Calu3 (cell line): ENCODE measurements at regions not wholly inside any gene's neighbourhood (a gene's known extent, or its start where the extent isn't known, plus 50 kb on each side); places are given as distances from the start of the nearest gene placed in this dataset.

ENCODE experiments used
- BruUV-seq: library from RNA; stranded (reverse); fragments of 400-500 nt; replicated peaks from 2 replicates; lab custom pipeline; 2021; lab: Mats Ljungman, UMichigan
- CTCF ChIA-PET: fragments of 300-600 bp; sonication (Branson Sonifier 250); formaldehyde crosslinking; loops from one replicate; lab custom pipeline; 2022; ENCODE audit warnings: antibody characterized with exemption; lab: Charles Lee
- DNase-seq: peaks from one replicate; pipeline ENCODE4 v3.0.0; 2022
- H3K27ac Mint-ChIP-seq: one replicate; pipeline ENCODE4 v1.8.0; 2022; ENCODE audit warnings: mixed read lengths; ENCODE audit not compliant: unreplicated experiment
- H3K27me3 Mint-ChIP-seq: one replicate; pipeline ENCODE4 v1.8.0; 2022; ENCODE audit warnings: mixed read lengths; ENCODE audit not compliant: unreplicated experiment
- H3K36me3 Mint-ChIP-seq: one replicate; pipeline ENCODE4 v1.8.0; 2022; ENCODE audit warnings: mild to moderate bottlenecking, moderate library complexity, mixed read lengths; ENCODE audit not compliant: insufficient read depth, unreplicated experiment
- H3K4me1 Mint-ChIP-seq: one replicate; pipeline ENCODE4 v1.8.0; 2022; ENCODE audit warnings: mild to moderate bottlenecking, low read depth, mixed read lengths; ENCODE audit not compliant: unreplicated experiment
- H3K4me3 Mint-ChIP-seq: one replicate; pipeline ENCODE4 v1.8.0; 2022; ENCODE audit warnings: mild to moderate bottlenecking, low read depth, moderate library complexity, mixed read lengths; ENCODE audit not compliant: unreplicated experiment
- H3K9me3 Mint-ChIP-seq: one replicate; pipeline ENCODE4 v1.8.0; 2022; ENCODE audit warnings: low read depth, mixed read lengths; ENCODE audit not compliant: unreplicated experiment
- CTCF ChIP-seq: fragments of 200-600 bp; IDR thresholded peaks from one replicate; pipeline ENCODE4 v1.8.0; 2022; ENCODE audit warnings: antibody characterized with exemption; ENCODE audit not compliant: unreplicated experiment
- intact Hi-C: fragments of 100-400 bp; cut with micrococcal nuclease; formaldehyde crosslinking; loops from one replicate; pipeline ENCODE4 v1.10.0; 2022; ENCODE audit not compliant: unreplicated experiment

- no peaks in the 10 kb centered on the region for H3K36me3 Mint-ChIP-seq
- H3K27me3 Mint-ChIP-seq: no peaks in the 10 kb centered on the region
- no peaks in the 10 kb centered on the region for H3K4me1 Mint-ChIP-seq
- no TSS peak for BruUV-seq
- H3K9me3 Mint-ChIP-seq: peaks cover 2% of the 10 kb centered on the region
- no peak for TF ChIP-seq CTCF
- no peak overlapping the region for H3K4me3 Mint-ChIP-seq
- DNase-seq: no peak
- intact Hi-C loops: no loop called here
- CTCF ChIA-PET: no interaction called here
- no peak overlapping the region for H3K27ac Mint-ChIP-seq
Measured at GRCh38 chr9:1222511-1222910, 172.4 kb downstream of the DMRT2 start.

DNA sequence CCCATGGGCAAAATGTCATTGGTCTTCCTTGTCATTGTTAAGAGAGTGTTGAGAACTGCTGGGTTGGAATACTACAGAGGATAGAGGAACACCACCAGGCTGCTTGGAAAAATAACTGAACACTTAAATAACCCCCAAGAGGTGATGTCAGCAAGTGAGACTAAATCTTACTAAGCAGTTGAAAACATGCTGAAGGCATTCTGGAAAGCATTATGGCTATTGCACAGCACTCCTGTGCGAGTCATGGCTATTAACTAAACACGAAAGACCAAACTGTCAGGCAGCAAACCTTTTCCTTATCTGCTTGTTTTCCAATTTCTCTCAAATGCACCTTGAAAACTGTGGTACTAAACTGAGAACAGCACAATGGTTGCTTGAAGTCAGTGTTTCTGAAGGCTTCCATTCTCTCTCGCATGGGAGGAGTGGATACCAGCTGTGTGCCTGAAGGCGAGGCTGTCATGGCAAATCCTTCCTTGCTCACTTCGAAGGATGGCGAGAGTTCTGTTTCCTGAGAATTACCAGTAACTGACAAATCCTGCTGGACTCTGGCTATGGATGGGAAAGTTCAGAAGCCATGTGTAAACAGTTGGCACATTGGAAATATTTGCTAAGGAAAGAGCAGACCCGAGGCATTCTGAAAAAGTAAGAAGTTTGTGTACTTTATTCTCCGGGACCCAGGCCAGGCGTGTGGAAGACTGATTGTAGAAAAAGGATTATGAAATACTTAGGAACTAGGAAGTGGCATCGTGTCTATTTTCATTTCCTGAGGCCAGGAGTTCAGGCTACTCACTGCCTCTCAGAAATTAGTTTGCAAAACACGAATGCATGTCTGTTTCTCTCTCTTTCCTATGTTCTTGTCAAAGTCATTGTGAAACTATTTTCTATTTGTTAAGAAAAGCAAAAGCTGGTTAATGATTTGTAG, 182.1 kb downstream of the DMRT2 start:
- peaks cover 5% of the 10 kb centered on the region for H3K9me3 Mint-ChIP-seq
- intact Hi-C loops: no loop called here
- H3K4me1 Mint-ChIP-seq: no peaks in the 10 kb centered on the region
- no peak for DNase-seq
- no peak overlapping the region for H3K27ac Mint-ChIP-seq
- no peaks in the 10 kb centered on the region for H3K27me3 Mint-ChIP-seq
- no peaks in the 10 kb centered on the region for H3K36me3 Mint-ChIP-seq
- TF ChIP-seq CTCF: no peak
- CTCF ChIA-PET: no interaction called here
- no peak overlapping the region for H3K4me3 Mint-ChIP-seq
- no TSS peak for BruUV-seq

- CTCF ChIA-PET: no interaction called here
- no peak for TF ChIP-seq CTCF
- Mint-ChIP-seq H3K9me3 (peaks cover 5% of the 10 kb centered on the region), H3K27ac (no peak overlapping the region), H3K27me3 (no peaks in the 10 kb centered on the region), H3K4me1 (no peaks in the 10 kb centered on the region), H3K4me3 (no peak overlapping the region), H3K36me3 (no peaks in the 10 kb centered on the region)
- no peak for DNase-seq
- no TSS peak for BruUV-seq
- intact Hi-C loops: no loop called here
Measured at GRCh38 chr9:1233568-1233967, 183.4 kb downstream of the DMRT2 start.

GRCh38 chr9:1235650-1236049, 185.5 kb downstream of the DMRT2 start:
- no peaks in the 10 kb centered on the region for H3K36me3 Mint-ChIP-seq
- H3K4me3 Mint-ChIP-seq: no peak overlapping the region
- CTCF ChIA-PET: no interaction called here
- no TSS peak for BruUV-seq
- no peak for TF ChIP-seq CTCF
- H3K9me3 Mint-ChIP-seq: peaks cover 5% of the 10 kb centered on the region
- no peak for DNase-seq
- no peaks in the 10 kb centered on the region for H3K27me3 Mint-ChIP-seq
- no peaks in the 10 kb centered on the region for H3K4me1 Mint-ChIP-seq
- intact Hi-C loops: no loop called here
- H3K27ac Mint-ChIP-seq: no peak overlapping the region
